ENCODE measurements at regions not wholly inside any gene's neighbourhood (a gene's known extent, or its start where the extent isn't known, plus 50 kb on each side); places are given as distances from the start of the nearest gene placed in this dataset.

GRCh38 chr13:21799671-21800070 is 128.8 kb downstream of the FGF9 start:
- DNase-seq = no peak
- H3K4me3 ChIP-seq (ENCODE audit: insufficient read depth, low read depth, low read length) = no peak overlapping the region
- no peaks in the 10 kb centered on the region for H3K27me3 ChIP-seq (ENCODE audit: control insufficient read depth, insufficient read depth, low read length)
- H3K36me3 ChIP-seq (replicated peaks; ENCODE audit: control insufficient read depth, insufficient read depth, low read length) = no peaks in the 10 kb centered on the region

DNA sequence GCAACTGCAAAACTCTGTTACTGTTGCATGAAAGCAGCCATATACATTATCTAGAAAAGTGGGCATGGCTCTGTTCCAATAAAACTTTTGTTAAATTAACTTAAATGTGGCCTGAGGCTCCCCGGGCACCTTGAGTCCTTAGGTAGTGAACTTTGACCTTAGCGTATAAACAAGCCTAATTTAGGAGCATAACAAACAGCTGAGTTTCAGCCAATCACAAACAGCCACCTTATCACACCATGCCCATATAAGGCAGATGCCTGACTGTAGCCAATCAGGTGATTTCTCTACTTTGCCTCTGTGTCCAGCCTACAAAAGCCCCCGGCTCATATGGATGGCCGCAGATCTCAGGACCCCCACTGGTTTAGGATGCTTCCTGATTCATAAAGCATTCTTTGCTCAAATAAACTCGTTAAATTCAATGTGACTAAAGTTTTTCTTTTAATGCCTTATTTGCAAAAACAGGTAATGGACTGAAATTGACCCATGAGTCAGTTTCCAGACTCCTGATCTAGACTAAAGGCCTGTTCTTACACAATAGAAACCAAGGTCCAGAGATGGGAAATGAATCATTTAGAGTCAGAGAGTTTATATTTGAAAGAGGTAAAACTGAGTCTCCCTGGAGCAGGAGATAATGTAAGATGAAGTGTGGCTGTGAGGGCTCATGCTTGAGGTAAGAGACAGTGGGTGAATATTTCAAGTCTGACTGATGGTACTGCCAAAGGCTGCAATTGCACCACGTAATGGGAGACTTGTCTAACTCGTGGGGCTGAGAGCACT is 130.2 kb downstream of the FGF9 start:
- H3K27me3 ChIP-seq (ENCODE audit: control insufficient read depth, insufficient read depth, low read length) = no peaks in the 10 kb centered on the region
- no peaks in the 10 kb centered on the region for H3K36me3 ChIP-seq (replicated peaks; ENCODE audit: control insufficient read depth, insufficient read depth, low read length)
- H3K4me3 ChIP-seq (ENCODE audit: insufficient read depth, low read depth, low read length) = no peak overlapping the region
- no peak for DNase-seq

DNA sequence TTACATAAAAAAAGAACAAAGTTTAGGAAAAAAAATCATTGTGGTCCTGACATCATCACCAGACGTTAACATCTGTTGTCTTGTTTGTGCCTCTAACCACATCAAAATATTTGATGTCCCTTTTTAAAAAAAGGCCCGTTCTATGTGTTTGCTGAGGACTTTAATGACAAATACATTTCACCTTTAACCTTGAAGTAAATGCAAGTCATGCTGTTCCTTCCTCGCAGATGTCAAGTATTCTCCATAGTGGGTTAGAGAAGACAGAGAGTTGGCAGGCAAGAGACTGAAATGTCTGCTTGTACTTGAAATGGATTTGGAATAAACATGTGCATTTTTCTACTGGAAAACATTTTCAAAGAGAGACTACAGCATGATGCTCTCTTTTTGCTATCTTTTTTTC is 134.9 kb downstream of the FGF9 start:
- Histone ChIP-seq H3K4me3 (ENCODE audit: insufficient read depth, low read depth, low read length) (no peak overlapping the region), H3K36me3 (replicated peaks; ENCODE audit: control insufficient read depth, insufficient read depth, low read length) (no peaks in the 10 kb centered on the region), H3K27me3 (ENCODE audit: control insufficient read depth, insufficient read depth, low read length) (no peaks in the 10 kb centered on the region)
- DNase-seq = no peak

- Histone ChIP-seq H3K4me3 (ENCODE audit: insufficient read depth, low read depth, low read length) (no peak overlapping the region), H3K27me3 (ENCODE audit: control insufficient read depth, insufficient read depth, low read length) (no peaks in the 10 kb centered on the region), H3K36me3 (replicated peaks; ENCODE audit: control insufficient read depth, insufficient read depth, low read length) (no peaks in the 10 kb centered on the region)
- DNase-seq = no peak
These were observed 141.3 kb downstream of the FGF9 start for GRCh38 chr13:21812192-21812626.

GRCh38 chr13:21813110-21813509 is 142.2 kb downstream of the FGF9 start:
- no peaks in the 10 kb centered on the region for H3K27me3 ChIP-seq (ENCODE audit: control insufficient read depth, insufficient read depth, low read length)
- H3K36me3 ChIP-seq (replicated peaks; ENCODE audit: control insufficient read depth, insufficient read depth, low read length) = no peaks in the 10 kb centered on the region
- peak; percentile 68 for DNase-seq
- no peak overlapping the region for H3K4me3 ChIP-seq (ENCODE audit: insufficient read depth, low read depth, low read length)

DNA sequence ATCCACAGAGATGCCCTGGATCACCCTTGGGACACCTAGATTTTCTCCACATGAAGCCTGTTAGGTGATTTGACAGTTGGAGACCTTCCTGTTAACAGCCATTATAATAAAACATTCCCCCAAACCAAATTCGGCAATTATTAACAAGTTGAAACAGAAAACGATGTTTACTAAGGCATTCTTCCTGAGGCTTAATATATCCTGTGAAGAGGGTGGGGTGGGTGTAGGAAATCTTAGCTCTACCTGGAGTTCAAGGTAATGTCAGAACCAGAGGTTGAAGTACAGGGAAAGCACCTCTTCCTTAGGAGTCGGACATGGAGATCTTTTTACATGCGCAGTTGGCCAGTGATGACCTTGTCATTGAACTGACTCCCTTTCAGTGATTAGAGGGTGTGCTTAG is 143.0 kb downstream of the FGF9 start:
- DNase-seq = no peak
- Histone ChIP-seq H3K4me3 (ENCODE audit: insufficient read depth, low read depth, low read length) (no peak overlapping the region), H3K36me3 (replicated peaks; ENCODE audit: control insufficient read depth, insufficient read depth, low read length) (no peaks in the 10 kb centered on the region), H3K27me3 (ENCODE audit: control insufficient read depth, insufficient read depth, low read length) (no peaks in the 10 kb centered on the region)

DNA sequence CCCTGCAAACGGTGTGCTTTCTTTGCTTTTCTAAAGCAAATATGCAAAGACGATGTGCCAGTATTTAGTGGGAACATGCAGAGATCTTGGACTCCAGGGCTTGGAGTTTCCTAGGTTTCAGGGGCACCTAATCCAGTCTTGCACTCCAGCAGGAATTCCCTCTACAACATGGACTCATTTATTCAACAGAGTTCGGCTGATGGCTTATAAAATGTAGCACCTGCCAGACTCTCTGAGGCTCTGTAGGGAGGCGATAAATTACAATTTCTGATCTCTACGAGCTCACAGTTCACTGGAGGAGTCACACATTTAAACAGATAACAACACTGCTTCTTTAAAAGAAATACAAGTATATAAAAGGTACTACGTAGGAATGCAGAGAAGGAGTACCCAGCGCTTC is 143.7 kb downstream of the FGF9 start:
- DNase-seq = no peak
- no peaks in the 10 kb centered on the region for H3K36me3 ChIP-seq (replicated peaks; ENCODE audit: control insufficient read depth, insufficient read depth, low read length)
- H3K27me3 ChIP-seq (ENCODE audit: control insufficient read depth, insufficient read depth, low read length) = no peaks in the 10 kb centered on the region
- no peak overlapping the region for H3K4me3 ChIP-seq (ENCODE audit: insufficient read depth, low read depth, low read length)

GRCh38 chr13:21817878-21818277 is 147.0 kb downstream of the FGF9 start:
- Histone ChIP-seq H3K36me3 (replicated peaks; ENCODE audit: control insufficient read depth, insufficient read depth, low read length) (no peaks in the 10 kb centered on the region), H3K27me3 (ENCODE audit: control insufficient read depth, insufficient read depth, low read length) (no peaks in the 10 kb centered on the region), H3K4me3 (ENCODE audit: insufficient read depth, low read depth, low read length) (no peak overlapping the region)
- no peak for DNase-seq

GRCh38 chr13:21822029-21822428 is 151.2 kb downstream of the FGF9 start:
- no peak for DNase-seq
- Histone ChIP-seq H3K27me3 (ENCODE audit: control insufficient read depth, insufficient read depth, low read length) (no peaks in the 10 kb centered on the region), H3K4me3 (ENCODE audit: insufficient read depth, low read depth, low read length) (no peak overlapping the region), H3K36me3 (replicated peaks; ENCODE audit: control insufficient read depth, insufficient read depth, low read length) (no peaks in the 10 kb centered on the region)

DNA sequence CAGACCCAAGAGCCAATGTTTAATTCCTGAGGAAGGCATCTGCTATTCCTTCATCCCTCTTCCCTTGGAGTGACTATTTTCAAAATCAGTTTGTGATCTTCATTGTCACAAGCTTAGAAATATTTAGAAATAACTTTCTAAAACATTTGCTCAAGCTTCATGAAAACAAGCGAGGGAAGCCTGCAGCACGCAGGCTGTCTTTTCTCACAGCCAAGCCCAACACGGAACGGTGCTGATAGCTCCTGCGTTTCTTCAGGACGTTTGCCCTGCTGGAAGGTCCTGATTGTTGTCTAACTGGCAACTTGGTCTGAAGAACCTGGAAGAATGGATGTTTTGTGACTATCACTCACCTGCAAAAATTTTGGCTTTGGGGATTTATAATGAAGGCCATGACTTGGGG is 152.5 kb downstream of the FGF9 start:
- Histone ChIP-seq H3K4me3 (ENCODE audit: insufficient read depth, low read depth, low read length) (no peak overlapping the region), H3K36me3 (replicated peaks; ENCODE audit: control insufficient read depth, insufficient read depth, low read length) (no peaks in the 10 kb centered on the region), H3K27me3 (ENCODE audit: control insufficient read depth, insufficient read depth, low read length) (no peaks in the 10 kb centered on the region)
- no peak for DNase-seq

DNA sequence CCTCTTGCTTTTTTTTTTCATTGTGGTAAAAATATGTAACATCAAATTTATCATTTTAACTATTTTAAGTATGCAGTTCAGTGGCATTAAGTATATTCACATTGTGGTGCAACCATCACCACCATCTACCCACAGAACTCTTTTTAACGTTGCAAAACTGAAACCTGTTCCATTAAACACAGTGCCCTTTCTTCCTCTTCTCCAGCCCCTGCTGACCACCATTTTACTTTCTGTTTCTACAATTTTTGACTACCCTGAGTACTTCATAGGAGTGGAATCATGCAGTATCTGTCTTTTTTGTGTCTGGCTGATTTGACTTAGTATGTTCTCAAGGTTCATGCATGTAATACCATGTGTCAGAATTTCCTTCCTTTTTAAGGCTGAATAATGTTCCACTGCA is 153.1 kb downstream of the FGF9 start:
- no peak for DNase-seq
- no peaks in the 10 kb centered on the region for H3K36me3 ChIP-seq (replicated peaks; ENCODE audit: control insufficient read depth, insufficient read depth, low read length)
- H3K27me3 ChIP-seq (ENCODE audit: control insufficient read depth, insufficient read depth, low read length) = no peaks in the 10 kb centered on the region
- no peak overlapping the region for H3K4me3 ChIP-seq (ENCODE audit: insufficient read depth, low read depth, low read length)

GRCh38 chr13:21825186-21825585 is 154.3 kb downstream of the FGF9 start:
- H3K36me3 ChIP-seq (replicated peaks; ENCODE audit: control insufficient read depth, insufficient read depth, low read length) = no peaks in the 10 kb centered on the region
- DNase-seq = no peak
- no peaks in the 10 kb centered on the region for H3K27me3 ChIP-seq (ENCODE audit: control insufficient read depth, insufficient read depth, low read length)
- no peak overlapping the region for H3K4me3 ChIP-seq (ENCODE audit: insufficient read depth, low read depth, low read length)

GRCh38 chr13:21825801-21826200 is 154.9 kb downstream of the FGF9 start:
- Histone ChIP-seq H3K4me3 (ENCODE audit: insufficient read depth, low read depth, low read length) (no peak overlapping the region), H3K36me3 (replicated peaks; ENCODE audit: control insufficient read depth, insufficient read depth, low read length) (no peaks in the 10 kb centered on the region), H3K27me3 (ENCODE audit: control insufficient read depth, insufficient read depth, low read length) (no peaks in the 10 kb centered on the region)
- no peak for DNase-seq

DNA sequence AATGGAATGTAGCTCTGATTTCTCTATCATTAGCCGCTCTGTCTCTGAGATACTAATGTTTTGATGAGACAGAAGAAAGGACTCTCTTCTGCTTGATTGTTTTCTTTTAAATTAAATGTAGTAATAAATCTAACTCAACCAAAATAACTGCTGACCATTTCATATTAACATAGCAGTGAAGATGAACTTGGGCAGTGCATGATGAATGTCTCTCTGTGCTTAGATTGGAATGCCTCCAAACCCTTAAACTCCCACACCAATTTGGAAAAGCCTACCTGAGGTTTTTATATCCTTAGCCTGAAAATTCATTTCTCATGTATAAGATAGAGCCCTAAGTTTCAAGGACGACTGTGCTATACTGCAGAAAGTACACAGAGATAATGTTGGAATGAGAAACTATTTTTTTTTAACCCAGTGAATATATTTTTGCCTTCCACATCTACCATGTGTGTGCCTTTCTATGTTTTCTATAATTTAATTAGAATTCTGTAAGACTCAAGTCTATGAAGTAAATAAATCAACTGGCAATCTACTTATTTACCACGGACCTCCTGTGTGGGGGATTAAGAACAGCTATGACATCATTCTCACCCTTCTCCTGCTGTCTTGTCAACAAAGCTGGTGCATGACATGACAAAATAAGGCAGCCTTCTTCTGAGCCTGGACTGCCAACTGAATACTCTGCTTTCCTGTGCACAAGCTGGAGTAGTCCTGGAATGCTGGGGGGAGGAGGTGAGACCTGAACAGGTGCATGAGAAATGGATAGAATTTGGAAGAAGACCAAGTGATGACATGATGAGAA is 155.5 kb downstream of the FGF9 start:
- no peaks in the 10 kb centered on the region for H3K27me3 ChIP-seq (ENCODE audit: control insufficient read depth, insufficient read depth, low read length)
- no peak for DNase-seq

DNA sequence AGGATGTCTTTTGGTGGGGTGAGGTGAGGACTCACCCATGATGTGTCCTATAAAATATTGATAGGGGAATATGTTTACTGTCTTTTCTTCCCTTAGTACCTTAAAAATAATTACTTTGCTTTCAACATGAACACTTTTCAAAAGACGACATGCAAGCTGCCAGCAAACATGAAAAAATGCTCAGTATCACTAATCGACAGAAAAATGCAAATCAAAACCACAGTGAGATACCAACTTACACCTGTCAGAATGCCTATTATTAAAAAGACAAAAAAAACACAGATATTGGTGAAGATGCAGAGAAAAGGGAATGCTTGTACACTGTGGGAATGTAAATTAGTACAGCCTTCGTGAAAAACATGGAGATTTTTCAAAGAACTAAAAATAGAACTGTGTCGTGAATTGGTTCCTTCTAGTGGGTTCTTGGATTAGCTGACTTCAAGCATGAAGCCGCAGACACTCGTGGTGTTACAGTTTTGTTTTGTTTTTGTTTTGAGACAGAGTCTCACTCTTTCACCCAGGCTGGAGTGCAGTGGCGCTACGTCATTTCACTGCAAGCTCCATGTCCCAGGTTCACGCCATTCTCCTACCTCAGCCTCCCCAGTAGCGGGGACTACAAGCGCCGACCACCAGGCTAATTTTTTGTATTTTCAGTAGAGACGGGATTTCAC is 160.9 kb downstream of the FGF9 start:
- H3K36me3 ChIP-seq (replicated peaks; ENCODE audit: control insufficient read depth, insufficient read depth, low read length) = no peaks in the 10 kb centered on the region
- no peak overlapping the region for H3K4me3 ChIP-seq (ENCODE audit: insufficient read depth, low read depth, low read length)
- no peaks in the 10 kb centered on the region for H3K27me3 ChIP-seq (ENCODE audit: control insufficient read depth, insufficient read depth, low read length)
- DNase-seq = no peak

More for the DNA sequence above, 155.5 kb downstream of the FGF9 start:
- no peaks in the 10 kb centered on the region for H3K36me3 ChIP-seq (replicated peaks; ENCODE audit: control insufficient read depth, insufficient read depth, low read length)
- no peak overlapping the region for H3K4me3 ChIP-seq (ENCODE audit: insufficient read depth, low read depth, low read length)
